Activated gamma-delta T cell treated with anti-CD3 and anti-CD28 coated beads, Interleukin-2, amount 50 U/mL, for 16 hours (primary cell): ENCODE measurements at regions not wholly inside any gene's neighbourhood (a gene's known extent, or its start where the extent isn't known, plus 50 kb on each side); places are given as distances from the start of the nearest gene placed in this dataset.
"Not testable (repeated sequence)": the region's sequence is repeated elsewhere in the genome, so short reads cannot be mapped to it uniquely, and the experiment has no call there.

ENCODE experiments used
- DNase-seq: peaks from one replicate; pipeline ENCODE4 v3.0.0-alpha.2; 2020; ENCODE audit warnings: low read depth

GRCh38 chr5:163696579-163696887 is 191.1 kb downstream of the MAT2B start:
- no peak for DNase-seq

GRCh38 chr5:163706053-163706771 is 200.8 kb downstream of the MAT2B start:
- DNase-seq = no peak

- DNase-seq = no peak
These were observed 206.6 kb downstream of the MAT2B start for GRCh38 chr5:163712011-163712410.

GRCh38 chr5:163718272-163718671 is 212.9 kb downstream of the MAT2B start:
- no peak for DNase-seq

- DNase-seq = no peak
These were observed 218.9 kb downstream of the MAT2B start for GRCh38 chr5:163724305-163724704.

- DNase-seq = no peak
These were observed 221.6 kb downstream of the MAT2B start for GRCh38 chr5:163727028-163727427.

- no peak for DNase-seq
These were observed 224.9 kb downstream of the MAT2B start for GRCh38 chr5:163730206-163730756.

- no peak for DNase-seq
These were observed 225.8 kb downstream of the MAT2B start for GRCh38 chr5:163731256-163731655.

GRCh38 chr5:163735069-163735468 is 229.7 kb downstream of the MAT2B start:
- no peak for DNase-seq

- no peak for DNase-seq
These were observed 242.2 kb downstream of the MAT2B start for GRCh38 chr5:163747586-163747985.

GRCh38 chr5:163748934-163749333 is 243.5 kb downstream of the MAT2B start:
- DNase-seq = no peak

GRCh38 chr5:163750415-163750814 is 245.0 kb downstream of the MAT2B start:
- DNase-seq = not testable (repeated sequence)

- no peak for DNase-seq
These were observed 250.1 kb downstream of the MAT2B start for GRCh38 chr5:163755505-163755904.

GRCh38 chr5:163756170-163756569 is 250.8 kb downstream of the MAT2B start:
- no peak for DNase-seq

GRCh38 chr5:163757344-163757743 is 251.9 kb downstream of the MAT2B start:
- DNase-seq = no peak

- DNase-seq = no peak
These were observed 252.9 kb downstream of the MAT2B start for GRCh38 chr5:163758283-163758711.

- no peak for DNase-seq
These were observed 253.7 kb downstream of the MAT2B start for GRCh38 chr5:163759000-163759704.

GRCh38 chr5:163760498-163760897 is 255.1 kb downstream of the MAT2B start:
- no peak for DNase-seq

- no peak for DNase-seq
These were observed 261.7 kb downstream of the MAT2B start for GRCh38 chr5:163766936-163767670.

GRCh38 chr5:163770625-163771024 is 265.2 kb downstream of the MAT2B start:
- DNase-seq = no peak

GRCh38 chr5:163772241-163772640 is 266.8 kb downstream of the MAT2B start:
- no peak for DNase-seq

GRCh38 chr5:163772644-163773043 is 267.2 kb downstream of the MAT2B start:
- DNase-seq = no peak

GRCh38 chr5:163773226-163773625 is 267.8 kb downstream of the MAT2B start:
- DNase-seq = no peak
